GM18505 (cell line): ENCODE measurements at regions not wholly inside any gene's neighbourhood (a gene's known extent, or its start where the extent isn't known, plus 50 kb on each side); places are given as distances from the start of the nearest gene placed in this dataset.
"Not testable (repeated sequence)": the region's sequence is repeated elsewhere in the genome, so short reads cannot be mapped to it uniquely, and the experiment has no call there.

Experiments
- ATAC-seq: cut with Tn5 transposase; IDR thresholded peaks from one replicate; pipeline ENCODE4 v1.9.1; 2021; ENCODE audit not compliant: unreplicated experiment
- POLR2A ChIP-seq: IDR thresholded peaks from 4 replicates; pipeline ENCODE4 v1.6.1; 2011; ENCODE audit warnings: borderline replicate concordance; ENCODE audit not compliant: insufficient read depth, insufficient read length; ENCODE audit errors: extremely low read depth

- no peak for TF ChIP-seq POLR2A
- ATAC-seq = no peak
These were observed 236.7 kb downstream of the TENT5A start for GRCh38 chr6:81515562-81516453.

GRCh38 chr6:81514195-81514594, 238.3 kb downstream of the TENT5A start:
- ATAC-seq = not testable (repeated sequence)

DNA sequence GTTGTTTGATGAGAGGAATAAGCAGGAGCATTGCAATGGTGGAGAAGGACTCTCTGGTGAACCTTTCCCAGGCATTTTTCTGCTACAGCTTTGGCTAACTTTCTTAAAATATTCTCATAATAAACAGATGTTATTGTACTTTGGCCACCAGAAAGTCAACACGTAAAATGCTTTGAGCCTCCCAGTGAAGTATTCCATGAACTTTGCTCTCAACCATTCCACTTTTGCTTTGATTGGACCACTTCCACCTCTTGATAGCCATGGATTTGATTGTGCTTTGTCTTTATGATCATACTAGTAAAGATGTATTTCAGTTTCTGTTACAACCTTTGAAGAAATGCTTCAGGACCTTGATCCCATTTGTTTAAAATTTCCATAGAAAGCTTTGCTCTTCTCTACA, 241.1 kb downstream of the TENT5A start:
- no peak for TF ChIP-seq POLR2A
- ATAC-seq = no peak

DNA sequence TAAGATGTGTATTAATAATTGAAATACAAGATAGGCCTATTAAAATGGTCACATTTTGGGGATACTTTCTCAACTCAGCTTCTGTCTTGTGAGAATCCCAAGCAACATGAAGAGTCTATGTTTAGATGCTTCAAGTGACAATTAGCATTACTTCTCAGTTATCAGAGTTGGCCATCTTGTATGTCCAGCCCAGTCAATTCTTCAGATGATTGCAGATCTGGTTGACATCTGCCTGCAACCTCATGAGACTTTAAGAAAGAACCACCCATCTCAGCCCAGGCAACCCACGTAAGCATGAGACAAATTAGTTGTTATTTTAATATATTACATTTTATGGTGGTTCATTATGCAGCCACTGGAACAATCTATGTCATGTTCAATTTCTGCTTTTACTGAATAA, 256.5 kb downstream of the TENT5A start:
- ATAC-seq = no peak
- no peak for TF ChIP-seq POLR2A

GRCh38 chr6:81491454-81492101, 260.9 kb downstream of the TENT5A start:
- no peak for ATAC-seq
- TF ChIP-seq POLR2A = no peak

DNA sequence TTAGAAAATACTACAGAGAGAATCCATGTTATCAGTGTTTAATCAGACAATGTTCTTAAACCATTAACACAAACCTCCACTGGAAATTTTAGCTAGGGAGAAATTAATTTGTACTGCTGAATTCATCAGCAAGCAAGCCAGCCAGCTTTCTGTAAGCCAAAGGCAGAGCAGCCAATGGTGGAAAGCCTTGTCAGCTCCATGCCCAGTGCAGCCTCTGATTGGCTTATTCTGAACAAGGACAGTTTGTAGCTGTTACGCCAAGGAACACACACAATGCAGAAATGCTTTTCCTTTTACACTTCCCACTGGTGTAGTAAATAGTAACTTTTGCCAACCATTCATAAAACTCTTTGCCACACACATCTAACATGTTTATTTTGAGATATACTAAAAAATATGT, 265.0 kb downstream of the TENT5A start:
- TF ChIP-seq POLR2A = no peak
- no peak for ATAC-seq

- ATAC-seq = no peak
- TF ChIP-seq POLR2A = no peak
These were observed 266.2 kb downstream of the TENT5A start for GRCh38 chr6:81486234-81486633.

DNA sequence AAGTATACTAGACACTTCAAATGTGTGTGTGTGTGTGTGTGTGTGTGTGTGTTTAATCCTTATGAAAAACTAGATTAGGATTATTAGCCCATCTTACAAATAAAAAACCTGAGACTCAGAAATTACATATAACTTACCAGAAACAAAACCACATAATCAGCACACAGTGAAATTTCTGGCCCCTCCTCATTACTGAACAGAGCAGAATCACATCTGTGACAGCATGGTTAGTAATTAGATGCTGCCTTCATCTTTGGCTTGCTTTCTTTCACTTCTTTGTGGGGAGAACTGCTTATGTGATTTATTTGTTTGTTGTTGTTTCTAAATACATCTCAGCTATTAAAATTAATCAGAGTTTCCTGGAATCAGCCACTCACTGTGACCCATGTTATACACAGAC, 267.1 kb downstream of the TENT5A start:
- TF ChIP-seq POLR2A = no peak
- no peak for ATAC-seq

GRCh38 chr6:81484251-81484650, 268.2 kb downstream of the TENT5A start:
- ATAC-seq = no peak
- no peak for TF ChIP-seq POLR2A

DNA sequence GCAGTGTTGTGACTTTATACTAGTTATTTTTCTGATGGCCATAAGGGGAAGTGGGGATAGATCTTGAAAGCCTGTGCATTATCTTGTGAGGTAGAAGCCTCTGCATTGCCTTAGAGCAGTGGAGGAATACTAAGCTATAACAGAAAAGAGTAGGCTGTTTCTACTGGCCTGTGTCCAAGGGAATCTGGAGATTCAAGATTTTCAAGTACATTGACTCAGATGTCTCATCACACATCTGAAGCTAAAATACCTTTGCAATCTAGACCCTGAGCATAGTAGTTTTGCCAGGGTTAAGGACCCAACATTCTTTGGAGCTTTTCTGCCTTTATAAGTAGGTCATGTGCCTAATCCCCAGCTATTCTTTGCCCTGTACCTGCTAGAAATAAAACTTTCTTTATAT, 272.3 kb downstream of the TENT5A start:
- no peak for ATAC-seq
- TF ChIP-seq POLR2A = no peak

- no peak for ATAC-seq
- no peak for TF ChIP-seq POLR2A
These were observed 275.6 kb downstream of the TENT5A start for GRCh38 chr6:81476881-81477280.

- ATAC-seq = no peak
- no peak for TF ChIP-seq POLR2A
These were observed 276.8 kb downstream of the TENT5A start for GRCh38 chr6:81475646-81476045.

DNA sequence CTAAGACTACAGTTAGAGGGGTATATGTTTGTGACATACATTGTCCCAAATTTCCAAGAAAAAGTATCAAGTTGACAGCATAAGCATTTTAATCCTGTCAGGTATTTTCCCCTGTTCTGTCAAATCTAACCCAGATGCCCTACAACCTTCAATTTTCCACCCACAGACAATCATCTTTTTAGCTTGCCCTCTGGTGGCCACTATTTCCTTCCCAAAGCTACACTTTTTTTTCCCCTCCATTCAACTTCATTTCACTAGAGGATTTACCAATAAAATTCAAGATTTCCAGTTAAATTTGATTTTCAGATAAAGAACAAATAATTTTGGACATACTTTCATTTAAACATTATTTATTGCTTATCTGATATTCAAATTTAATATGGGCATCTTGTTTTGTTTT, 286.6 kb downstream of the TENT5A start:
- ATAC-seq = no peak
- TF ChIP-seq POLR2A = no peak

DNA sequence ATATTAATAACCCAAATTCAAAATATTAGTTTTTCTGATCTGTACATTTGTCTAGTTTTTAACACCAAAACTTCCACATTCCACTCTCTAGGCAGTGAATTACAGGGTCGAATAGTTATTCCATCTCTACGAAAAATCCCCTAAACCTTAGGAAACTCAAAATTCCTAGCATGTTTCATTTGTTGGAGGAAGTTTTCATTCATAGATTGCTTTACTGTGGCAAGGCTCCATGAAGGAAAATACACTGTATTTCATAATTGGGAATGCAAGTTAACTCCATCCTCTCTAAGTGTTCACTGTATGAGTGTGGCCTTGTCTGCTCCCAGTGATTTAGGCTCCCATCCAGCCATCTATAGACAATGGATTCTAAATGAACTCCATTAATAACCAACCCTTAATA, 296.1 kb downstream of the TENT5A start:
- TF ChIP-seq POLR2A = no peak
- ATAC-seq = no peak
